K562 (cell line): ENCODE measurements at regions not wholly inside any gene's neighbourhood (a gene's known extent, or its start where the extent isn't known, plus 50 kb on each side); places are given as distances from the start of the nearest gene placed in this dataset.

Source experiments
- ATAC-seq: fragments of 200-7000 bp; cut with Tn5 transposase; 3 replicates; pipeline ENCODE4 v1.9.1; 2020; ENCODE audit warnings: moderate library complexity
- BruUV-seq: library from RNA; stranded (reverse); fragments of 400-500 nt; replicated peaks from 2 replicates; lab custom pipeline; 2021; lab: Mats Ljungman, UMichigan
- CTCF ChIA-PET: fragments of 300-600 bp; formaldehyde crosslinking; extraction: SDS; loops from one replicate; lab custom pipeline; 2021; ENCODE audit warnings: low intra/inter-chr PET ratio; lab: Yijun Ruan, JAX
- POLR2A ChIA-PET: fragments of 300-600, 350-650 bp; sonication (Branson Sonifier 250); formaldehyde crosslinking; extraction: SDS; loops from one replicate; lab custom pipeline; 2021; ENCODE audit warnings: antibody characterized with exemption, inconsistent platforms; lab: Yijun Ruan, JAX
- DNase-seq, 4 experiments: peaks; one replicate each; pipeline versions ENCODE4 v3.0.0 to v3.0.0-alpha.2; 2011 to 2018; ENCODE audit warnings: low spot score in 3 of 4, mixed read lengths in 3 of 4; ENCODE audit errors: extremely low read depth in 1 of 4
- FAIRE-seq: peaks from 2 replicates; lab custom pipeline; 2011; peaks lifted over from hg19 to GRCh38; lab: Jason Lieb, UNC
- H2AFZ ChIP-seq: 2 replicates; pipeline ENCODE4 v1.6.0; 2011; ENCODE audit warnings: low read depth, low read length, control low read depth, inconsistent platforms
- H3K27ac ChIP-seq: fragments of 200-600 bp; 3 replicates; pipeline ENCODE4 v1.8.0; 2011; ENCODE audit warnings: low read depth, mild to moderate bottlenecking, control low read depth, inconsistent platforms, low read length, moderate library complexity, mixed read lengths; ENCODE audit errors: extremely low read depth
- H3K27me3 ChIP-seq, 2 experiments: fragments of 300-600 bp in 1 of 2; 2 replicates in 1 of 2; 3 replicates in 1 of 2; pipeline versions ENCODE4 v1.6.0 to v1.8.0; 2011; ENCODE audit warnings: inconsistent platforms in 2 of 2, low read length in 2 of 2, mild to moderate bottlenecking in 1 of 2, mixed read lengths in 1 of 2, moderate library complexity in 1 of 2; ENCODE audit not compliant: control insufficient read depth in 2 of 2, insufficient read depth in 2 of 2
- H3K36me3 ChIP-seq: fragments of 300-600 bp; 3 replicates; pipeline ENCODE4 v1.8.0; 2011; ENCODE audit warnings: mild to moderate bottlenecking, low read length, inconsistent platforms; ENCODE audit not compliant: control insufficient read depth, insufficient read depth
- H3K4me1 ChIP-seq, 2 experiments: fragments of 200-600 bp in 1 of 2; replicated peaks in 1 of 2; 2 replicates in 1 of 2; 3 replicates in 1 of 2; pipeline versions ENCODE4 v1.5.1 to v1.8.0; 2011; ENCODE audit warnings: inconsistent platforms in 2 of 2, low read length in 2 of 2, mild to moderate bottlenecking in 1 of 2, mixed read lengths in 1 of 2, moderate library complexity in 1 of 2; ENCODE audit not compliant: control insufficient read depth in 2 of 2, insufficient read depth in 2 of 2
- H3K4me2 ChIP-seq: 2 replicates; pipeline ENCODE4 v1.6.1; 2011; ENCODE audit warnings: low read length, control low read depth, inconsistent platforms, mixed read lengths; ENCODE audit not compliant: insufficient read depth
- H3K4me3 ChIP-seq: fragments of 200-600 bp; sonication (generic), shearing (Covaris generic); 2 replicates; pipeline ENCODE4 v1.5.1; 2016; ENCODE audit warnings: control low read depth, inconsistent platforms
- H3K79me2 ChIP-seq: fragments of 200-600 bp; 3 replicates; pipeline ENCODE4 v1.8.0; 2011; ENCODE audit warnings: low read length, inconsistent platforms; ENCODE audit not compliant: control insufficient read depth, insufficient read depth
- H3K9ac ChIP-seq, 2 experiments: 2 replicates each; pipeline versions ENCODE4 v1.6.0 to v1.6.1; 2011; ENCODE audit warnings: low read depth in 2 of 2, low read length in 2 of 2, control low read depth in 1 of 2, inconsistent platforms in 1 of 2, mild to moderate bottlenecking in 1 of 2, mixed read lengths in 1 of 2; ENCODE audit not compliant: insufficient read depth in 1 of 2
- H3K9me1 ChIP-seq: one replicate; pipeline ENCODE4 v1.6.0; 2011; ENCODE audit warnings: inconsistent platforms, mild to moderate bottlenecking, low read length, moderate library complexity; ENCODE audit not compliant: control insufficient read depth, insufficient read depth
- H3K9me3 ChIP-seq: replicated peaks from 2 replicates; pipeline ENCODE4 v1.5.1; 2011; ENCODE audit warnings: low read depth, low read length, inconsistent platforms; ENCODE audit not compliant: control insufficient read depth, insufficient read depth
- H4K20me1 ChIP-seq: replicated peaks from 2 replicates; pipeline ENCODE4 v1.6.1; 2011; ENCODE audit warnings: low read length, inconsistent platforms, mixed read lengths; ENCODE audit not compliant: control insufficient read depth, insufficient read depth
- CCNT2 ChIP-seq: IDR thresholded peaks from 2 replicates; pipeline ENCODE4 v1.6.1; 2011; ENCODE audit warnings: borderline replicate concordance, low read depth, mild to moderate bottlenecking, moderate library complexity, mixed read lengths, low read length; ENCODE audit not compliant: insufficient read length; ENCODE audit errors: extremely low read depth
- DPF2 ChIP-seq: fragments of 450-650 bp; IDR thresholded peaks from 2 replicates; pipeline ENCODE4 v1.6.1; 2016
- FOXA1 ChIP-seq: fragments of 450-650 bp; IDR thresholded peaks from 2 replicates; pipeline ENCODE4 v1.6.1; 2016; ENCODE audit warnings: mild to moderate bottlenecking, borderline replicate concordance
- HDAC6 ChIP-seq: IDR thresholded peaks from 2 replicates; pipeline ENCODE4 v1.6.1; 2012; ENCODE audit warnings: low read depth, mild to moderate bottlenecking, control low read depth, inconsistent platforms, low read length, moderate library complexity
- NFRKB ChIP-seq: fragments of 450-650 bp; IDR thresholded peaks from 2 replicates; pipeline ENCODE4 v1.6.1; 2016; ENCODE audit warnings: low read depth
- NR2C1 ChIP-seq, 2 experiments: fragments of 450-650 bp; IDR thresholded peaks; 2 replicates each; pipeline ENCODE4 v1.6.1; 2017; ENCODE audit warnings: mild to moderate bottlenecking in 2 of 2, antibody characterized with exemption in 1 of 2, inconsistent platforms in 1 of 2, missing compliant biosample characterization in 1 of 2, missing genetic modification characterization in 1 of 2
- PCBP1 ChIP-seq: fragments of 200-400 bp; formaldehyde crosslinking; IDR thresholded peaks from 2 replicates; pipeline ENCODE4 v1.6.1; 2018; ENCODE audit warnings: mild to moderate bottlenecking, low read depth, low read length; ENCODE audit not compliant: poor library complexity, severe bottlenecking
- POLR2B ChIP-seq: fragments of 450-650 bp; IDR thresholded peaks from 2 replicates; pipeline ENCODE4 v1.6.1; 2018; ENCODE audit warnings: low read depth; ENCODE audit not compliant: partially characterized antibody
- SRSF7 ChIP-seq: fragments of 200-400 bp; formaldehyde crosslinking; optimal IDR thresholded peaks from 2 replicates; pipeline ENCODE3; 2017; ENCODE audit warnings: mild to moderate bottlenecking, low read depth, low read length
- TEAD2 ChIP-seq: fragments of 450-650 bp; IDR thresholded peaks from 2 replicates; pipeline ENCODE4 v1.6.1; 2016; ENCODE audit warnings: missing genetic modification characterization, control low read depth, missing compliant biosample characterization
- ZNF717 ChIP-seq: fragments of 250-450 bp; sonication (Bioruptor Pico); IDR thresholded peaks from 2 replicates; pipeline ENCODE4 v1.5.0; 2021
- WGBS: fragments of 100-300 bp; shearing (Covaris generic); methylation state at CpG from one replicate; pipeline ENCODE4 v1.1.6; 2016; ENCODE audit warnings: low coverage, mixed read lengths; ENCODE audit not compliant: insufficient coverage; ENCODE audit errors: missing lambda C conversion rate; 5-methylcytosine and 5-hydroxymethylcytosine counted together
- in situ Hi-C: fragments of 300-500 bp; cut with MboI; formaldehyde crosslinking; loops from 4 replicates; pipeline ENCODE4 v1.15.0; 2018; ENCODE audit warnings: inconsistent platforms, mixed read lengths
- intact Hi-C: fragments of 100-400 bp; cut with micrococcal nuclease; formaldehyde crosslinking; loops from 2 replicates; pipeline ENCODE4 v1.14.2; 2022
- TF ChIP-seq, protein P1 (sequence below): fragments of 450-650 bp; IDR thresholded peaks from 2 replicates; pipeline ENCODE4 v1.6.1; 2017; ENCODE audit warnings: mild to moderate bottlenecking, moderate library complexity
- TF ChIP-seq, protein P2 (sequence below): fragments of 250-450 bp; sonication (Bioruptor Pico); IDR thresholded peaks from 2 replicates; pipeline ENCODE4 v1.4.0; 2020; ENCODE audit warnings: mild to moderate bottlenecking, moderate library complexity
- TF ChIP-seq, protein P3 (sequence below): fragments of 250-450 bp; sonication (Bioruptor Pico); IDR thresholded peaks from 2 replicates; pipeline ENCODE4 v1.8.0; 2021; ENCODE audit warnings: borderline replicate concordance, mild to moderate bottlenecking, moderate library complexity; ENCODE audit not compliant: poor library complexity, severe bottlenecking
- TF ChIP-seq, protein P4 (sequence below): sonication (generic); formaldehyde crosslinking; IDR thresholded peaks from 2 replicates; pipeline ENCODE4 v1.8.0; 2023; ENCODE audit warnings: mild to moderate bottlenecking, missing genetic modification reagents
- TF ChIP-seq, protein P5 (sequence below): sonication (generic); formaldehyde crosslinking; IDR thresholded peaks from 2 replicates; pipeline ENCODE4 v1.8.0; 2022; ENCODE audit warnings: missing genetic modification reagents, mild to moderate bottlenecking, borderline replicate concordance

DNA sequence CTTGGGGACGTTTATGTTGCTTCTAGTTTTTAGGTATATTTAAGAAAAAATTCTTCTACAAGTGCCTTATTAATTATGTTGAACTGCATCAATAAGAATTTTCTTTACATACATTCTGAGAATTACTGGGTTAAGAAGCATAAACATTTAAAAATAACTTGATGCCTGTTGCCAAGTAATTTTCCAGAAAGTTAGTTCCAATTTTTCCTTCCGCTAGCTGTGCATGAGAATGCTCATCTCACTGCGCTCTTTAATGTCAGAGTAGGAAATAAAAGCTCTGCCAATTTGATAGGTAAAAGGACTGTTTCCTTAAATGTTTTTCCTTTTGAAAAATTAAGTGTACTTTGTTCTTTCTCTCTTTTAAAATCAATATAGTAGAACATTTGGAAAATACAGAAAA, 113.1 kb upstream of the ZBED5 start:
- FAIRE-seq (no peak), DNase-seq (no peak), ATAC-seq (no peak)
- intact Hi-C loops (no loop called here), in situ Hi-C loops (no loop called here)
- Histone ChIP-seq H3K9me1 (no peaks in the 10 kb centered on the region), H3K9ac (no peak overlapping the region), H4K20me1 (no peaks in the 10 kb centered on the region; the same call in 1 of the 2 replicates), H3K27ac (no peak overlapping the region), H3K9me3 (no peaks in the 10 kb centered on the region), H3K4me3 (no peak overlapping the region), H3K79me2 (no peaks in the 10 kb centered on the region), H3K36me3 (no peaks in the 10 kb centered on the region), H2AFZ (no peak overlapping the region), H3K4me1 (no peaks in the 10 kb centered on the region), H3K4me2 (no peak overlapping the region), H3K27me3 (peaks cover 0 to 11% of the 10 kb centered on the region in 2 experiments; a peak in 2 of 5 replicates)
- WGBS: 14% methylated on average over 3 of the region's 3 CpGs
- no TSS peak for BruUV-seq
- ChIA-PET POLR2A (interaction anchor here (0.9 kb wide), 1 partner anchor 12 kb away, joined by 4 read pairs; no protein-coding TSS in a partner anchor), CTCF (no interaction called here)
- TF ChIP-seq, protein P1, sequence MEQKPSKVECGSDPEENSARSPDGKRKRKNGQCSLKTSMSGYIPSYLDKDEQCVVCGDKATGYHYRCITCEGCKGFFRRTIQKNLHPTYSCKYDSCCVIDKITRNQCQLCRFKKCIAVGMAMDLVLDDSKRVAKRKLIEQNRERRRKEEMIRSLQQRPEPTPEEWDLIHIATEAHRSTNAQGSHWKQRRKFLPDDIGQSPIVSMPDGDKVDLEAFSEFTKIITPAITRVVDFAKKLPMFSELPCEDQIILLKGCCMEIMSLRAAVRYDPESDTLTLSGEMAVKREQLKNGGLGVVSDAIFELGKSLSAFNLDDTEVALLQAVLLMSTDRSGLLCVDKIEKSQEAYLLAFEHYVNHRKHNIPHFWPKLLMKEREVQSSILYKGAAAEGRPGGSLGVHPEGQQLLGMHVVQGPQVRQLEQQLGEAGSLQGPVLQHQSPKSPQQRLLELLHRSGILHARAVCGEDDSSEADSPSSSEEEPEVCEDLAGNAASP: no peak
- TF ChIP-seq FOXA1: no peak
- no peak for TF ChIP-seq NR2C1 (IDR thresholded peaks at IDR 0.05)
- no peak for TF ChIP-seq NR2C1 (tag; IDR thresholded peaks at IDR 0.05)
- no peak for TF ChIP-seq DPF2
- no peak for TF ChIP-seq NFRKB
- no peak for TF ChIP-seq CCNT2
- TF ChIP-seq, protein P2, sequence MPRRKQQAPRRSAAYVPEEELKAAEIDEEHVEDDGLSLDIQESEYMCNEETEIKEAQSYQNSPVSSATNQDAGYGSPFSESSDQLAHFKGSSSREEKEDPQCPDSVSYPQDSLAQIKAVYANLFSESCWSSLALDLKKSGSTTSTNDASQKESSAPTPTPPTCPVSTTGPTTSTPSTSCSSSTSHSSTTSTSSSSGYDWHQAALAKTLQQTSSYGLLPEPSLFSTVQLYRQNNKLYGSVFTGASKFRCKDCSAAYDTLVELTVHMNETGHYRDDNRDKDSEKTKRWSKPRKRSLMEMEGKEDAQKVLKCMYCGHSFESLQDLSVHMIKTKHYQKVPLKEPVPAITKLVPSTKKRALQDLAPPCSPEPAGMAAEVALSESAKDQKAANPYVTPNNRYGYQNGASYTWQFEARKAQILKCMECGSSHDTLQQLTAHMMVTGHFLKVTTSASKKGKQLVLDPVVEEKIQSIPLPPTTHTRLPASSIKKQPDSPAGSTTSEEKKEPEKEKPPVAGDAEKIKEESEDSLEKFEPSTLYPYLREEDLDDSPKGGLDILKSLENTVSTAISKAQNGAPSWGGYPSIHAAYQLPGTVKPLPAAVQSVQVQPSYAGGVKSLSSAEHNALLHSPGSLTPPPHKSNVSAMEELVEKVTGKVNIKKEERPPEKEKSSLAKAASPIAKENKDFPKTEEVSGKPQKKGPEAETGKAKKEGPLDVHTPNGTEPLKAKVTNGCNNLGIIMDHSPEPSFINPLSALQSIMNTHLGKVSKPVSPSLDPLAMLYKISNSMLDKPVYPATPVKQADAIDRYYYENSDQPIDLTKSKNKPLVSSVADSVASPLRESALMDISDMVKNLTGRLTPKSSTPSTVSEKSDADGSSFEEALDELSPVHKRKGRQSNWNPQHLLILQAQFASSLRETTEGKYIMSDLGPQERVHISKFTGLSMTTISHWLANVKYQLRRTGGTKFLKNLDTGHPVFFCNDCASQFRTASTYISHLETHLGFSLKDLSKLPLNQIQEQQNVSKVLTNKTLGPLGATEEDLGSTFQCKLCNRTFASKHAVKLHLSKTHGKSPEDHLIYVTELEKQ (CRISPR knock-in tag): no peak
- TF ChIP-seq, protein P3, sequence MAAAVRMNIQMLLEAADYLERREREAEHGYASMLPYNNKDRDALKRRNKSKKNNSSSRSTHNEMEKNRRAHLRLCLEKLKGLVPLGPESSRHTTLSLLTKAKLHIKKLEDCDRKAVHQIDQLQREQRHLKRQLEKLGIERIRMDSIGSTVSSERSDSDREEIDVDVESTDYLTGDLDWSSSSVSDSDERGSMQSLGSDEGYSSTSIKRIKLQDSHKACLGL (CRISPR knock-in tag): no peak
- TF ChIP-seq, protein P4, sequence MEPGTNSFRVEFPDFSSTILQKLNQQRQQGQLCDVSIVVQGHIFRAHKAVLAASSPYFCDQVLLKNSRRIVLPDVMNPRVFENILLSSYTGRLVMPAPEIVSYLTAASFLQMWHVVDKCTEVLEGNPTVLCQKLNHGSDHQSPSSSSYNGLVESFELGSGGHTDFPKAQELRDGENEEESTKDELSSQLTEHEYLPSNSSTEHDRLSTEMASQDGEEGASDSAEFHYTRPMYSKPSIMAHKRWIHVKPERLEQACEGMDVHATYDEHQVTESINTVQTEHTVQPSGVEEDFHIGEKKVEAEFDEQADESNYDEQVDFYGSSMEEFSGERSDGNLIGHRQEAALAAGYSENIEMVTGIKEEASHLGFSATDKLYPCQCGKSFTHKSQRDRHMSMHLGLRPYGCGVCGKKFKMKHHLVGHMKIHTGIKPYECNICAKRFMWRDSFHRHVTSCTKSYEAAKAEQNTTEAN (CRISPR knock-in tag): no peak
- no peak for TF ChIP-seq HDAC6
- TF ChIP-seq PCBP1: no peak
- no peak for TF ChIP-seq TEAD2
- TF ChIP-seq SRSF7: no peak
- no peak for TF ChIP-seq ZNF717 (CRISPR knock-in tag)
- no peak for TF ChIP-seq POLR2B
- TF ChIP-seq, protein P5, sequence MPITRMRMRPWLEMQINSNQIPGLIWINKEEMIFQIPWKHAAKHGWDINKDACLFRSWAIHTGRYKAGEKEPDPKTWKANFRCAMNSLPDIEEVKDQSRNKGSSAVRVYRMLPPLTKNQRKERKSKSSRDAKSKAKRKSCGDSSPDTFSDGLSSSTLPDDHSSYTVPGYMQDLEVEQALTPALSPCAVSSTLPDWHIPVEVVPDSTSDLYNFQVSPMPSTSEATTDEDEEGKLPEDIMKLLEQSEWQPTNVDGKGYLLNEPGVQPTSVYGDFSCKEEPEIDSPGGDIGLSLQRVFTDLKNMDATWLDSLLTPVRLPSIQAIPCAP (CRISPR knock-in tag): no peak
